Transverse colon (tissue), 4 donors: ENCODE measurements at regions not wholly inside any gene's neighbourhood (a gene's known extent, or its start where the extent isn't known, plus 50 kb on each side); places are given as distances from the start of the nearest gene placed in this dataset.

Experiments
- DNase-seq: peaks from one replicate; pipeline ENCODE4 v3.0.0-alpha.2; 2019
- H3K27ac ChIP-seq, 4 donors: fragments of 200-600 bp; sonication (generic); 2 replicates each; pipeline ENCODE4 v1.5.1; 2016 to 2018; ENCODE audit warnings: inconsistent platforms in 4 of 4
- H3K27me3 ChIP-seq: fragments of 200-600 bp; sonication (generic); 2 replicates; pipeline ENCODE4 v1.5.1; 2017; ENCODE audit warnings: inconsistent platforms
- H3K36me3 ChIP-seq, 4 donors: fragments of 200-600 bp; sonication (generic); 2 replicates each; pipeline ENCODE4 v1.5.1; 2017 to 2019; ENCODE audit warnings: inconsistent platforms in 4 of 4
- H3K4me1 ChIP-seq, 4 donors: fragments of 200-600 bp; sonication (generic); 2 replicates each; pipeline ENCODE4 v1.5.1; 2017 to 2020; ENCODE audit warnings: inconsistent platforms in 4 of 4
- H3K4me3 ChIP-seq, 4 donors: fragments of 200-600 bp; sonication (generic); 1 replicate in 1 of 4; 2 replicates in 3 of 4; pipeline versions ENCODE4 v1.5.1 to v1.6.1; 2017 to 2019; ENCODE audit warnings: inconsistent platforms in 4 of 4
- H3K9me3 ChIP-seq, 2 donors: fragments of 200-600 bp; sonication (generic); 2 replicates each; pipeline ENCODE4 v1.5.1; 2017 to 2019; ENCODE audit warnings: inconsistent platforms in 2 of 2
- CTCF ChIP-seq, 5 experiments: fragments of 200-600 bp in 3 of 5; fragments of 450-650 bp in 2 of 5; sonication (generic) in 3 of 5; IDR thresholded peaks; 1 replicate in 2 of 5; 2 replicates in 3 of 5; pipeline ENCODE4 v1.5.1; 2016 to 2017; ENCODE audit warnings: antibody characterized with exemption in 5 of 5, inconsistent platforms in 3 of 5, mild to moderate bottlenecking in 2 of 5, moderate library complexity in 1 of 5
- EP300 ChIP-seq: sonication (generic); formaldehyde crosslinking; IDR thresholded peaks from one replicate; pipeline ENCODE4 v1.6.1; 2017; ENCODE audit warnings: antibody characterized with exemption, low read depth
- POLR2A ChIP-seq: fragments of 450-650 bp; IDR thresholded peaks from one replicate; pipeline ENCODE4 v1.6.1; 2016; ENCODE audit warnings: antibody characterized with exemption, mild to moderate bottlenecking, moderate library complexity
- POLR2AphosphoS5 ChIP-seq, 3 donors: sonication (generic); formaldehyde crosslinking; IDR thresholded peaks; one replicate each; pipeline ENCODE4 v1.6.1; 2016; ENCODE audit warnings: antibody characterized with exemption in 3 of 3
- WGBS, 2 donors: methylation state at CpG; one replicate each; pipeline ENCODE4 v1.1.5; 2018; ENCODE audit warnings: low coverage in 1 of 2; 5-methylcytosine and 5-hydroxymethylcytosine counted together
- in situ Hi-C, 4 donors: fragments of 200-750 bp; cut with MboI; loops; one replicate each; pipeline versions ENCODE4 v1.15.0 to v1.15.1; 2017; ENCODE audit warnings: low sequenced_read_pairs in 3 of 4, low pct_ligation_motif_present in 1 of 4, low pct_unique_long_range_greater_than_20kb in 1 of 4
- intact Hi-C: fragments of 100-400 bp; cut with DNase I; formaldehyde crosslinking; loops from one replicate; pipeline ENCODE4 v1.15.1; 2023; ENCODE audit warnings: low total_unique reads

GRCh38 chr1:17893891-17894631 is 138.9 kb downstream of the ACTL8 start:
- H3K9me3 ChIP-seq, result no peaks in the 10 kb centered on the region
- no peak overlapping the region for H3K27ac ChIP-seq
- H3K4me3 ChIP-seq, result no peak overlapping the region
- H3K4me1 ChIP-seq, result peaks cover 0 to 3% (median 0%) of the 10 kb centered on the region in 4 donors
- 51 to 75% methylated on average over 3 to 12 of the region's 12 CpGs for WGBS, 2 donors
- intact Hi-C loops (no loop called here), in situ Hi-C loops (no loop called here)
- TF ChIP-seq POLR2AphosphoS5 (IDR thresholded peaks at IDR 0.05), result no peak
- no peak for TF ChIP-seq EP300
- no peak for TF ChIP-seq POLR2A
- no peak for TF ChIP-seq CTCF (IDR thresholded peaks at IDR 0.05)
- peaks cover 17% of the 10 kb centered on the region for H3K27me3 ChIP-seq
- DNase-seq, result no peak
- H3K36me3 ChIP-seq, result no peaks in the 10 kb centered on the region

GRCh38 chr1:17895401-17895800 is 140.3 kb downstream of the ACTL8 start:
- intact Hi-C loops (no loop called here), in situ Hi-C loops (no loop called here)

GRCh38 chr1:17895986-17896385 is 140.9 kb downstream of the ACTL8 start:
- H3K36me3 ChIP-seq, result no peaks in the 10 kb centered on the region
- intact Hi-C loops, result no loop called here
- peaks cover 0 to 3% (median 0%) of the 10 kb centered on the region in 4 donors for H3K4me1 ChIP-seq
- H3K27me3 ChIP-seq, result peaks cover 7% of the 10 kb centered on the region
- no peaks in the 10 kb centered on the region for H3K9me3 ChIP-seq
- 82% methylated on average over 8 of the region's 8 CpGs; no CpG with 5 or more reads in 1 of the 2 donors for WGBS, 2 donors
- in situ Hi-C loops, result no loop called here
- H3K4me3 ChIP-seq, result no peak overlapping the region
- DNase-seq, result no peak
- H3K27ac ChIP-seq, result no peak overlapping the region
- TF ChIP-seq POLR2A (no peak), POLR2AphosphoS5 (IDR thresholded peaks at IDR 0.05) (no peak)

More at GRCh38 chr1:17895401-17895800, 140.3 kb downstream of the ACTL8 start:
- no peak for DNase-seq
- Histone ChIP-seq H3K4me1 (peaks cover 0 to 3% (median 0%) of the 10 kb centered on the region in 4 donors), H3K9me3 (no peaks in the 10 kb centered on the region), H3K27me3 (peaks cover 7% of the 10 kb centered on the region), H3K36me3 (no peaks in the 10 kb centered on the region), H3K4me3 (no peak overlapping the region), H3K27ac (no peak overlapping the region)
- 68 to 100% methylated on average over 1 to 4 of the region's 4 CpGs for WGBS, 2 donors
- TF ChIP-seq POLR2AphosphoS5 (IDR thresholded peaks at IDR 0.05) (no peak), CTCF (IDR thresholded peaks at IDR 0.05) (no peak), POLR2A (no peak), EP300 (no peak)

GRCh38 chr1:17903386-17903785 is 148.3 kb downstream of the ACTL8 start:
- H3K9me3 ChIP-seq, result no peaks in the 10 kb centered on the region
- no peak for DNase-seq
- H3K36me3 ChIP-seq, result no peaks in the 10 kb centered on the region
- in situ Hi-C loops (loop anchor here in 1 of 4 donors (25.0 kb wide), 1 partner anchor 684 kb away; no protein-coding TSS in a partner anchor), intact Hi-C loops (no loop called here)
- no peaks in the 10 kb centered on the region for H3K4me1 ChIP-seq
- WGBS, 2 donors, result 16 to 45% methylated on average over 3 to 5 of the region's 5 CpGs
- H3K4me3 ChIP-seq, result no peak overlapping the region
- no peak overlapping the region for H3K27ac ChIP-seq
- TF ChIP-seq POLR2A, result no peak
- TF ChIP-seq CTCF (IDR thresholded peaks at IDR 0.05), result no peak
- no peak for TF ChIP-seq POLR2AphosphoS5 (IDR thresholded peaks at IDR 0.05)
- TF ChIP-seq EP300, result no peak
- peaks cover 26% of the 10 kb centered on the region for H3K27me3 ChIP-seq
